HL-60 (cell line): ENCODE measurements at regions not wholly inside any gene's neighbourhood (a gene's known extent, or its start where the extent isn't known, plus 50 kb on each side); places are given as distances from the start of the nearest gene placed in this dataset.

Experiments used
- DNase-seq, 2 experiments: peaks; one replicate each; pipeline ENCODE4 v3.0.0-alpha.2; 2010 to 2020; ENCODE audit warnings: low read depth in 1 of 2, low spot score in 1 of 2
- H3K27ac ChIP-seq: fragments of 250-450 bp; sonication (Bioruptor Pico); replicated peaks from 2 replicates; pipeline ENCODE4 v1.5.1; 2020; ENCODE audit warnings: mild to moderate bottlenecking, moderate library complexity
- H3K27me3 ChIP-seq: fragments of 250-450 bp; sonication (Bioruptor Pico); 2 replicates; pipeline ENCODE4 v1.5.1; 2021; ENCODE audit warnings: mild to moderate bottlenecking, moderate library complexity; ENCODE audit not compliant: insufficient read depth, poor library complexity, severe bottlenecking
- H3K4me3 ChIP-seq: replicated peaks from 2 replicates; pipeline ENCODE4 v1.5.1; 2011; ENCODE audit warnings: mild to moderate bottlenecking, control low read depth, low read length; ENCODE audit not compliant: insufficient read depth
- GABPA ChIP-seq: IDR thresholded peaks from 2 replicates; pipeline ENCODE4 v1.6.1; 2012; ENCODE audit warnings: low read depth
- POLR2AphosphoS5 ChIP-seq: IDR thresholded peaks from 2 replicates; pipeline ENCODE4 v1.6.1; 2012; ENCODE audit warnings: low read depth
- SPI1 ChIP-seq: IDR thresholded peaks from 2 replicates; pipeline ENCODE4 v1.6.1; 2012; ENCODE audit warnings: low read depth, mild to moderate bottlenecking, borderline replicate concordance
- TF ChIP-seq, protein P1 (sequence below): IDR thresholded peaks from 2 replicates; pipeline ENCODE4 v1.6.1; 2012; ENCODE audit warnings: low read depth; ENCODE audit not compliant: insufficient replicate concordance
- TF ChIP-seq, protein P2 (sequence below): IDR thresholded peaks from one replicate; pipeline ENCODE4 v1.5.1; 2011; ENCODE audit warnings: low read length, control low read depth, inconsistent platforms; ENCODE audit not compliant: insufficient read depth

DNA sequence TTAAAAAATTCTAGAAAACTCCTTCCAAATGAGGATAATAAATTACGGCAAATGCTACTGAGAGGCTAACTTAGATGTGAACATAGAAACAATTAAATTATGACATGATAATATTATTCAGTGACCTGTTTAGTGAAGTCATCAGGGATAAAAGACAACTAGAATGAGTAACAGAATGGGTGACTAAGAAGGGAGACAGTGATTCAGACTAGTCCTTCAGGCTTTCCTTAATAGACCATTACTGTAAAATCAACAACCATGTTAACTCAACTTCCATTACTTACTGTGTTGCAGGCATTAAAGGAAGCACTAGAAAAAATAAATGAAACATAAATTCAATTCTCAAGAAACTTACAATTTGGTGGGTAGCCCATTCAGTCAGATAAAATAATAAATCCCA, 543.9 kb upstream of the LRFN5 start:
- Histone ChIP-seq H3K4me3 (no peak overlapping the region), H3K27ac (no peak overlapping the region), H3K27me3 (no peaks in the 10 kb centered on the region)
- TF ChIP-seq, protein P1, sequence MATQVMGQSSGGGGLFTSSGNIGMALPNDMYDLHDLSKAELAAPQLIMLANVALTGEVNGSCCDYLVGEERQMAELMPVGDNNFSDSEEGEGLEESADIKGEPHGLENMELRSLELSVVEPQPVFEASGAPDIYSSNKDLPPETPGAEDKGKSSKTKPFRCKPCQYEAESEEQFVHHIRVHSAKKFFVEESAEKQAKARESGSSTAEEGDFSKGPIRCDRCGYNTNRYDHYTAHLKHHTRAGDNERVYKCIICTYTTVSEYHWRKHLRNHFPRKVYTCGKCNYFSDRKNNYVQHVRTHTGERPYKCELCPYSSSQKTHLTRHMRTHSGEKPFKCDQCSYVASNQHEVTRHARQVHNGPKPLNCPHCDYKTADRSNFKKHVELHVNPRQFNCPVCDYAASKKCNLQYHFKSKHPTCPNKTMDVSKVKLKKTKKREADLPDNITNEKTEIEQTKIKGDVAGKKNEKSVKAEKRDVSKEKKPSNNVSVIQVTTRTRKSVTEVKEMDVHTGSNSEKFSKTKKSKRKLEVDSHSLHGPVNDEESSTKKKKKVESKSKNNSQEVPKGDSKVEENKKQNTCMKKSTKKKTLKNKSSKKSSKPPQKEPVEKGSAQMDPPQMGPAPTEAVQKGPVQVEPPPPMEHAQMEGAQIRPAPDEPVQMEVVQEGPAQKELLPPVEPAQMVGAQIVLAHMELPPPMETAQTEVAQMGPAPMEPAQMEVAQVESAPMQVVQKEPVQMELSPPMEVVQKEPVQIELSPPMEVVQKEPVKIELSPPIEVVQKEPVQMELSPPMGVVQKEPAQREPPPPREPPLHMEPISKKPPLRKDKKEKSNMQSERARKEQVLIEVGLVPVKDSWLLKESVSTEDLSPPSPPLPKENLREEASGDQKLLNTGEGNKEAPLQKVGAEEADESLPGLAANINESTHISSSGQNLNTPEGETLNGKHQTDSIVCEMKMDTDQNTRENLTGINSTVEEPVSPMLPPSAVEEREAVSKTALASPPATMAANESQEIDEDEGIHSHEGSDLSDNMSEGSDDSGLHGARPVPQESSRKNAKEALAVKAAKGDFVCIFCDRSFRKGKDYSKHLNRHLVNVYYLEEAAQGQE = no peak
- TF ChIP-seq SPI1 (no peak), GABPA (no peak), POLR2AphosphoS5 (no peak)
- TF ChIP-seq, protein P2, sequence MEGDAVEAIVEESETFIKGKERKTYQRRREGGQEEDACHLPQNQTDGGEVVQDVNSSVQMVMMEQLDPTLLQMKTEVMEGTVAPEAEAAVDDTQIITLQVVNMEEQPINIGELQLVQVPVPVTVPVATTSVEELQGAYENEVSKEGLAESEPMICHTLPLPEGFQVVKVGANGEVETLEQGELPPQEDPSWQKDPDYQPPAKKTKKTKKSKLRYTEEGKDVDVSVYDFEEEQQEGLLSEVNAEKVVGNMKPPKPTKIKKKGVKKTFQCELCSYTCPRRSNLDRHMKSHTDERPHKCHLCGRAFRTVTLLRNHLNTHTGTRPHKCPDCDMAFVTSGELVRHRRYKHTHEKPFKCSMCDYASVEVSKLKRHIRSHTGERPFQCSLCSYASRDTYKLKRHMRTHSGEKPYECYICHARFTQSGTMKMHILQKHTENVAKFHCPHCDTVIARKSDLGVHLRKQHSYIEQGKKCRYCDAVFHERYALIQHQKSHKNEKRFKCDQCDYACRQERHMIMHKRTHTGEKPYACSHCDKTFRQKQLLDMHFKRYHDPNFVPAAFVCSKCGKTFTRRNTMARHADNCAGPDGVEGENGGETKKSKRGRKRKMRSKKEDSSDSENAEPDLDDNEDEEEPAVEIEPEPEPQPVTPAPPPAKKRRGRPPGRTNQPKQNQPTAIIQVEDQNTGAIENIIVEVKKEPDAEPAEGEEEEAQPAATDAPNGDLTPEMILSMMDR = no peak
- no peak for DNase-seq

DNA sequence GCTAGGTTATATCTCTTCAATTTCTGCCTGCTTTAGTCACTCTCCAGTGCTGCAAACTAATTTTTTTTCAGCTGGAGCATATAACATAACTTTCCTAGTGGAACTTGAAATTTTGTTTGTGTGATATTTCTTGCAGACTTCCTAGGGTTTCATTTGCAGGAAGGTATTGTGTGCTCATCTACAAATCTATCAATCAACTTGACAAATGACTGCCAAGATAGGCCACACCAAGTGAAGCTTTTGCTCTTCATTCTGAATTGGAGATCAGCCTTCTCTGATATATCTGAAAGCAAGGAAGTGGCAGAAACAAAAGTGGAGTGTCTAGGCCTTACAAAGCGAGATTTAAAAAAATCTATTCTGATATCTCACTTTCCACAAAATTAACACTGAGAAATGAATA, 551.1 kb upstream of the LRFN5 start:
- H3K27ac ChIP-seq = no peak overlapping the region
- no peak for TF ChIP-seq SPI1
- no peak for TF ChIP-seq POLR2AphosphoS5
- TF ChIP-seq GABPA = no peak
- TF ChIP-seq, protein P1 = no peak
- TF ChIP-seq, protein P2 = no peak
- DNase-seq = no peak
- no peak overlapping the region for H3K4me3 ChIP-seq
- H3K27me3 ChIP-seq = no peaks in the 10 kb centered on the region

DNA sequence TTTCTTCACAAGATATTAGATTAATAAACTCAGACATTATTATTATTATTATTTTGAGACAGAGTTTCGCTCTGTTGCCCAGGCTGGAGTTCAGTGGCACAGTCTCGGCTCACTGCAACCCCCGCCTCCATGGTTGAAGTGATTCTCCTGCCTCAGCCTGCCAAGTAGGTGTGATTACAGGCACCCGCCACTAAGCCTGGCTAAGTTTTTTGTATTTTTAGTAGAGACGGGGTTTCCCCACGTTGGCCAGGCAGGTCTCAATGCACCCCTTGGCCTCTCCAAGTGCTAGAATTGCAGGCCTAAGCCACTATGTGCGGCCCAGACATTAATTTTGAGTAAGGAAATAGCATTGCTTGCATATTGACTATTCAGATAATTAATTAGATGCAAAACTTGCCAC, 554.9 kb upstream of the LRFN5 start:
- H3K4me3 ChIP-seq = no peak overlapping the region
- DNase-seq = no peak
- H3K27me3 ChIP-seq = no peaks in the 10 kb centered on the region
- TF ChIP-seq, protein P1 = no peak
- TF ChIP-seq GABPA = no peak
- TF ChIP-seq, protein P2 = no peak
- H3K27ac ChIP-seq = no peak overlapping the region
